IPS-NIHi7 (cell line): ENCODE measurements at regions not wholly inside any gene's neighbourhood (a gene's known extent, or its start where the extent isn't known, plus 50 kb on each side); places are given as distances from the start of the nearest gene placed in this dataset.

ENCODE experiments used
- DNase-seq: peaks from one replicate; pipeline ENCODE4 v3.0.0; 2012; ENCODE audit warnings: mixed read lengths; ENCODE audit errors: extremely low spot score

- no peak for DNase-seq
Measured at GRCh38 chr7:17129218-17129617, 169.2 kb upstream of the AHR start.

GRCh38 chr7:17130281-17131059 lies 168.0 kb upstream of the AHR start:
- DNase-seq = peak; percentile 62

- no peak for DNase-seq
Measured at GRCh38 chr7:17131060-17131345, 167.4 kb upstream of the AHR start.

- no peak for DNase-seq
Measured at GRCh38 chr7:17131983-17132655, 166.3 kb upstream of the AHR start.

GRCh38 chr7:17132726-17133125 lies 165.7 kb upstream of the AHR start:
- no peak for DNase-seq

- no peak for DNase-seq
Measured at GRCh38 chr7:17133977-17134376, 164.5 kb upstream of the AHR start.

GRCh38 chr7:17134786-17135185 lies 163.7 kb upstream of the AHR start:
- DNase-seq = no peak

- no peak for DNase-seq
Measured at GRCh38 chr7:17136126-17136525, 162.3 kb upstream of the AHR start.

GRCh38 chr7:17139081-17139480 lies 159.4 kb upstream of the AHR start:
- no peak for DNase-seq

GRCh38 chr7:17140406-17140805 lies 158.0 kb upstream of the AHR start:
- DNase-seq = no peak

GRCh38 chr7:17142831-17143541 lies 155.5 kb upstream of the AHR start:
- no peak for DNase-seq

- no peak for DNase-seq
Measured at GRCh38 chr7:17144322-17144721, 154.1 kb upstream of the AHR start.

- no peak for DNase-seq
Measured at GRCh38 chr7:17146621-17147020, 151.8 kb upstream of the AHR start.

GRCh38 chr7:17147409-17147808 lies 151.0 kb upstream of the AHR start:
- no peak for DNase-seq

- no peak for DNase-seq
Measured at GRCh38 chr7:17150018-17150417, 148.4 kb upstream of the AHR start.

GRCh38 chr7:17152721-17153120 lies 145.7 kb upstream of the AHR start:
- no peak for DNase-seq

- no peak for DNase-seq
Measured at GRCh38 chr7:17153536-17153935, 144.9 kb upstream of the AHR start.

GRCh38 chr7:17155529-17155928 lies 142.9 kb upstream of the AHR start:
- no peak for DNase-seq

- DNase-seq = peak; percentile 11
Measured at GRCh38 chr7:17158261-17158660, 140.2 kb upstream of the AHR start.

GRCh38 chr7:17159500-17160037 lies 138.9 kb upstream of the AHR start:
- no peak for DNase-seq

- DNase-seq = no peak
Measured at GRCh38 chr7:17166824-17167379, 131.6 kb upstream of the AHR start.

GRCh38 chr7:17168416-17168815 lies 130.0 kb upstream of the AHR start:
- no peak for DNase-seq
